HG02970 (cell line): ENCODE measurements at regions not wholly inside any gene's neighbourhood (a gene's known extent, or its start where the extent isn't known, plus 50 kb on each side); places are given as distances from the start of the nearest gene placed in this dataset.

Source experiments
- ATAC-seq: cut with Tn5 transposase; IDR thresholded peaks from one replicate; pipeline ENCODE4 v1.9.1; 2021; ENCODE audit warnings: mild to moderate bottlenecking, moderate library complexity, moderate number of reproducible peaks; ENCODE audit not compliant: unreplicated experiment, low FRiP score

GRCh38 chr15:70358011-70358819 is 260.5 kb upstream of the TLE3 start:
- ATAC-seq, result no peak

GRCh38 chr15:70357453-70357852 is 259.7 kb upstream of the TLE3 start:
- no peak for ATAC-seq

- ATAC-seq, result no peak
Measured at GRCh38 chr15:70356919-70357318, 259.2 kb upstream of the TLE3 start.

GRCh38 chr15:70356062-70356860 is 258.5 kb upstream of the TLE3 start:
- no peak for ATAC-seq

GRCh38 chr15:70355275-70355795 is 257.6 kb upstream of the TLE3 start:
- ATAC-seq, result no peak

GRCh38 chr15:70354346-70354905 is 256.7 kb upstream of the TLE3 start:
- ATAC-seq, result no peak

- no peak for ATAC-seq
Measured at GRCh38 chr15:70353606-70354345, 256.1 kb upstream of the TLE3 start.

- no peak for ATAC-seq
Measured at GRCh38 chr15:70351941-70352774, 254.4 kb upstream of the TLE3 start.

- ATAC-seq, result no peak
Measured at GRCh38 chr15:70351391-70351790, 253.7 kb upstream of the TLE3 start.

- no peak for ATAC-seq
Measured at GRCh38 chr15:70348581-70349344, 251.0 kb upstream of the TLE3 start.

- no peak for ATAC-seq
Measured at GRCh38 chr15:70348226-70348543, 250.5 kb upstream of the TLE3 start.

GRCh38 chr15:70347321-70348225 is 249.9 kb upstream of the TLE3 start:
- no peak for ATAC-seq

- no peak for ATAC-seq
Measured at GRCh38 chr15:70345251-70346019, 247.7 kb upstream of the TLE3 start.

GRCh38 chr15:70344666-70345065 is 246.9 kb upstream of the TLE3 start:
- no peak for ATAC-seq

- ATAC-seq, result no peak
Measured at GRCh38 chr15:70343961-70344621, 246.4 kb upstream of the TLE3 start.

- ATAC-seq, result no peak
Measured at GRCh38 chr15:70342554-70343548, 245.1 kb upstream of the TLE3 start.
